ENCODE measurements at regions not wholly inside any gene's neighbourhood (a gene's known extent, or its start where the extent isn't known, plus 50 kb on each side); places are given as distances from the start of the nearest gene placed in this dataset.
"Not testable (repeated sequence)": the region's sequence is repeated elsewhere in the genome, so short reads cannot be mapped to it uniquely, and the experiment has no call there.

DNA sequence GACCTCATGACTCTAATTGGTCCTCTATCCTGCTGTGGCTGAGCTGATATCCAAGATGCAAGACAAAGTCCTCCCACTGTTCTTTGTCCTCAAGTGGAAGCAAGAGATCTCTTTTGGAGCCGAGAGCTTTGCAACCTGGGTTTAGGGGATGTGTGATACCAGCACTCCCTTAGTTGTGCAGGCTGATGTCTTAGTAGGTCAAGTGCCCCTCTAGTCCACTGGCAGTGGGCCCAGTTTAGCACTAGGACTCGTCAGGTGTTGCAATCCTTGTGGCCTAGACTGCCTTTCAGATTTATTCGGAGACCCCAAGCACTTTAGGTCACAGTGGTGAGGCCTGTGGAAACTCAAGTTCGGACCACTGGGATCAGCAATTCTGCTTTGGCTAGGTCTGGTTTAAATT lies 64.0 kb downstream of the GPRASP3 start:
- no peak for DNase-seq

DNA sequence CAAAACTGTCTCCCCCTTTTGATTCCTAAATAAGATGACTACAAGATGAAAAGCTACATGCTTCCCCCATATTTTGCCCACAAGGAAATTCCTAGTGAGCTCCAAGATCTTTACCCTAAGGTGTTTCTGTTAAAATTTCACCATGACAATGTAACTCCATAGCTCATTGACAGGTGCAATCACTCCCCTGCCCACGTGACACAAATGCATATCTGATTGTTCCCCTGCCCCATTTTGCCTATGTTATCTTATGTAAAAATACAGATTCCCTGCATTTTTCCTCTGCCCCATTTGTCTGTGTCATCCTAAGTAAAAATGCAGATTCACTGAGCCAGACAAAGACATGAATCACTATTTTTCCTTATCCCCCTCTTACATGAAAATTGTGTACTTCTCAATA lies 66.7 kb downstream of the GPRASP3 start:
- DNase-seq: no peak

DNA sequence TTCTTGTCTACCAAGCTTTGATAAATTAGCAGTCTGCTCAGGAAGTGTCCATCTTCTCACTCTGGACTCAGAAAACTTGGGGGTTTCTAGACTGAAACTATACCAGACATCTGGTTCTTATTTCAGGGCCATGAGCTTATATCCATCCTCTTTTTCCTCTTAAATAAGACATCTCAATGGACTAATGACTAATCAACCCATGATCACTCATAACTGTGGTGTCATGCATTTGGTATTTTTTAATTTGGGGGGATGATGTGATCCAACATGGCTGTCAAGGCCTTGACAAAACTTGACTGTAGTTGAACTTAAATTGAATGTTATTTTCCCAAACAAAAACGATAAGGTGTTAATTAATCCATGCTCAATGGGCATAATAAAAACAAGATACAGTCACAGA lies 87.8 kb downstream of the GPRASP3 start:
- no peak for DNase-seq

DNA sequence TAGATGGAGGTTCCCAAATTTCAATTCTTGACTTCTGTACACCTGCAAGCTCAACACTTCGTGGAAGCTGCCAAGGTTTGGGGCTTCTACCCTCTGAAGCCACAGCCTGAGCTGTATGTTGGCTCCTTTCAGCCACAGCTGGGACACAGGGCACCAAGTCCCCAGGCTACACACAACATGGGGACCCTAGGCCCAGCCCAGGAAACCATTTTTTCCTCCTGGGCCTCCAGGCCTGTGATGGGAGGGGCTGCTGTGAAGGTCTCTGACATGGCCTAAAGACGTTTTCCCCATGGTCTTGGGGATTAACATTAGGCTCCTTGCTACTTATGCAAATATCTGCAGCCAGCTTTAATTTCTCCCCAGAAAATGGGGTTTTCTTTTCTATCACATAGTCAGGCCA lies 97.7 kb downstream of the GPRASP3 start:
- not testable (repeated sequence) for DNase-seq

DNA sequence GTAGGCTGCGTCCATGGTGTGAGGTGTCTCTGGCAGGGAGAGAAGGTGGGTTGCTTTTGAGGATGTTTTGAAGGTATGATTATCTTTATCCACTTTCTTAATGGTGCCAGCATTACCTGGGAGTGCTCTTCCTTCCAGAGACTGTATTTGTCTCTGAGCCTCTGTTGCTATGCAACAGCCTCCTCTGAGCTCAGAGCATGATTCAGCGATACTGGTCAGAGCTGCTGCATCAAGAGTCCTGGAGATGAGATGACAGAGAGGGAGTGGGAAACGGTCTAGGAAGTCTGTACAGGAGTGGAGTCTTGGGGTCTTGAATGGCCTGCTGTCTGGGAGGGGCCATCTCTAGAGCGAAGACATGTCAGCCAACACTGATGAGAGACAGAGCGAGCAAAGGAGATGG lies 104.4 kb upstream of the RAB40AL start:
- no peak for DNase-seq

DNA sequence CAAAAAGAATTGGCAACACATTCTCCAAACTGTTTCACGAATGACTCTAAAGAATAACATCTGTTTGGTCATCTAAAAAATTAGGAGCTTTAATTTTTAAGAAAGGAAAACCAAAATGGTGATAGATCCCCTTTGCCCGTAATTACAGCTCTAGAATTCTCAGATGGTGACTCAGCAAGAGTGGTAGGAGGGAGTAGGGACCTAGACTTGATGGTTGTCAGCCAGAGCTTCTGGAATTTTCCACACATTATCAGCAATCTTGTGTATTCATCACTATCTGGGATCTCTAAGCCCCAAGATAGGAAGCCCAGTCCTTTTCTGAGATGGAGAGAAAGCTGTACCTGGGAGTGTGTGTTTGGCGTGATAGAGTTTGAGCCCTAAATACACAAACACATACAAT lies 103.9 kb upstream of the RAB40AL start:
- no peak for DNase-seq

DNA sequence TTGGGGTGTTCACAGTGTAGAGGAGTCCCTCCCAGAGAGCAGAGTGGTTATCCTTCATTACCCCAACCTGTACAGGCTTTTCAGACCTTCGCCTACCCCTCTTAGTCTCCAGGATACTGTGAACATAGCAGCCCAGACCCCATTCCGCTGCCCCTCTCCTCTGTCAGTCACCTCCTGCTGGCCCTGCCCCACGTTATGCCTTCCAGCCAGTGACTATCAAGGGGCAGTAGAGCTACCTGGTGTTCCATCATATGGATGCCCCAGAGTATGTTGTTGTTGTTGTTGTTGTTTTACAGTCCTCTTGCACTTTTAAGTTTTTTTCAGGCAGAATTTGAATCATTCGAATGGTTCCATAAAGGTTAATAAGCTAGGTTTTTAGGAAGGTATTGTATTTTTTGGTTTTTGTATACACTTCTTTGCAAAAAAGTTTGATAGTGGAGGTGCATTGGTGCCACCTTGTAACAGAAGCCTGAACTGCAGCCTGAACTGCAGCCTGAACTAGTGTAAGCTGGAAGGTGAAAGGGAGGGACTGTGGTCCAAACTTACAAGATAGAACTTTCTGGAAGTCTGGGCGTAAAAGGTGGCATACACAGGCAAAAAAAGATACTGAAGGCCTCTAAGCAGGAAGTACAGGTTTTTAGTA lies 101.4 kb upstream of the RAB40AL start:
- DNase-seq: peak in 1 of 2 donors; percentile 5

DNA sequence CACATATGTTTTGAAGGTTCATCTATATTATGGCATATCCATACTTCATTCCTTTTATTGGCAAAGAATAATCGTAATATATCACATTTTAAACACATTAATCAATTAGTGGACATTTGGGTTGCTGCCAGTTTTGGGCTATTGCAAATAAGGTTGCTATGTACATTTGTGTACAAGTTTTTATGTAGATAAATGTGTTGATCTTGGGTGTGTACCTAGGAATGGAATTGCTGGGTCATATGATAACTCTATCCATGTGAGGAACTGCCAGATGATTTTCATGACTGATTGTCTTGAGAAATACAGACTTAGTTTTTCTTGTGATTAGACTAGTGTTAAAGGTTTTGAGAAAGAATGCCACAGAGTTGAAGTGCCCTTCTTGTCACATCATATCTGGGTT lies 99.2 kb upstream of the RAB40AL start:
- no peak for DNase-seq

DNA sequence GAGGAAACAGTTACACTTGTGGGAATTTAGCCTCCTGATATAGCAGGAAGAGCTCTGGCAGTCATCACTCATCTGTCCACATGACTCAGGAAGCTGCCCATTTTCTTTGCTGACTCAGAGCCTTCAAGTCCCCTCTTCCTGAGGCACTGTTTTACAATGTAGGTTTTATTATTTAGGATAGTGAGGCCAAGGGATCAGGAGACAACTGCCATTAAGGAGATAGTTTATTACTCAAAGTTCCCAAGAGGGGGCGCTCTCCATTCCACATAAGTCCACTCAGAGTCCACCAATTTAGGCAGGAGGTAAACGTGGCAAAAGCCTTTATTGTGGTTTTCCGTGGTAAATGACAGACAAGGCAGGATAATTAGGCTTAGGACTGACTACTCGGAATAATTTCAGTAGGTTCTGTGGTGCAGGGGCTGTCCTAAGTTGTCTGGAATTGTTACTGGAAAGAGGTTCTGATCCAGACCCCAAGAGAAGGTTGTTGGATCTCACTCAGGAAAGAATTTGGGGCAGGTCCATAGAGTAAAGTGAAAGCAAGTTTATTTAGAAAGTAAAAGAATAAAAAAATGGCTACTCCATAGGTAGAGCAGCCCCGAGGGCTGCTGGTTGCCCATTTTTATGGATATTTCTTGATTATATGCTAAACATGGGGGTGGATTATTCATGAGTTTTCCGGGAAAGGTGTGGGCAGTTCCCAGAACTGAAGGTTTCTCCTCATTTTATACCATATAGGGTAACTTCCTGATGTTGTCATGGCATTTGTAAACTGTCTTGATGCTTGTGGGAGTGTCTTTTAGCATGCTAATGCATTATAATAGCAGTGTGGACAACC lies 96.0 kb upstream of the RAB40AL start:
- no peak for DNase-seq

DNA sequence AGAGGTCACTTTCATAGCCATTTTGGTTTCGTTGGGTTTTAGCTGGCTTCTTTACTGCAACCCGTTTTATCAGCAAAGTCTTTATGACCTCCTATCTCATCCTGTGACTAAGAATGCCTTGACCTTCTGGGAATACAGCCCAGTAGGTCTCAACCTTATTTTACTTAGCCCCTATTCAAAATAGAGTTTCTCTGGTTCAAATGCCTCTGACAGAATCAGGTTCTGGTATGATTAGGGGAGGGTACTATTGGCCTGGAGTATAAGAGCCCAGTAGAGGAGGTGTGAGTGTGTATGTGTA lies 95.4 kb upstream of the RAB40AL start:
- DNase-seq: no peak

DNA sequence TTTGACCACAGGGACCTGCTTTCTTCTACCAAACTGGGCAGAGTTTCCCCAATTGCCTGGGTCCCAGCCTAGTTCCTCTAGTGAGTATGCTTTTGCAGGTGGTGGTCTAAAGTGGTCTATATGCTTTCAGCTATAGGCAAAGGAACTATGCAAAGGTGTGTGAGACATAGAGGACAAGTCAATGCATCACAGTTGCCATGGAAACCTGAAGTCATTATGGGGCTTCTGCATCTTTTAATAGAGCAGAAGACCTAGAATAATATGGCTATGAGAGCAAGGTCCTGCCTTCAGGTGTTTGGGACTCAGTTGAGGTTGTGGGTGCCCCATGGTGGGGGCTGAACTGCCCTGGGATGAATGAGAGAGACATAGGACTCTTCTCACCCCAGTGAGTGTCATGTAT lies 92.1 kb upstream of the RAB40AL start:
- DNase-seq: no peak

DNA sequence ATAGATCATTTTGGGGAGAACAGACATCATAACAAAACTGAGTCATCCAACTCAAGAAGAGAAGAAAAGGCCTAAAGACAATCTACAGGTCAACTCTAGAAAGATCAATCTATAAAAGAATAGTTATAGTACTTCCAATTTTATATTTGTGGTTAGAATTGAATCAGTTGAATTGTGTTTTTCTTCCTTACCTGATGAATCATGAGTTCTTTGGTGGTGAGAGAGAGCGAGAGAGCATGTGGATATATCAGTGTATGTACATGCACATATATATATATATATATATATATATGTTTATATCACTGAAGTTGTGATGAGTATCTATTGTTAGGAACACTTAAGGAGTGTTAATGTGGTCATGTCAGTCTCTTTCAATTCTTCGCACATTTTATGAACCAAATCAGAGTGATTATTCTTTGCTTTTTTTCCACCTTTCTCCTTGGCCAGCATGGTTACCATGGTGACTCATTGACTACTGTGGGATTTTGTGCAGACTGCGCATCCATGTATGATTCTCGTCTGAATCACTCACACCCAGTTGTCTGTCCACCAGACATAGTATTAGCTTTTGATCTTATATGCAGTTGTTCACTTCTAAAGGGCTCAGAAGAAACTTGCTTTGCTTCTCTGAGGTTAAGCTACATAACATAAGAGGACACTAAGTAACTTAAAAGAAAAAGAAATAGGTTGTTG lies 90.4 kb upstream of the RAB40AL start:
- no peak for DNase-seq

DNA sequence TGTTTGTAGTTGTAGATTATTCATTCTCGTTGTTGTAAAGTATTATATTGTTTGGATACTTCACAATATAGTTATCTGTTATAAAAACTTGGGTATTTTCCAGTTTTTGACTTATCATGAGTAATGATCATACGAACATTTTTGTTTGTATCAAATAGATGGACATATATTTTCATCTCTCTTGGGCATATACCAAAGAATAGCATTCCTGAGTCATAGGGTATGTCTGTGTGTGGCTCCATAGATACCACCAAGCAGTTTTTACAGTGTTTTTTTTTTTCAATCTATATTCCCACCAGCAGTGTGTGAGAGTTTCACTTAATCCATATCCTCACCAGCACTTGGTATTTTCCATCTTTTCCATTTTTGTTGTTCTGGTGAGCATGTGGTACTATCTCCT lies 89.7 kb upstream of the RAB40AL start:
- no peak for DNase-seq

DNA sequence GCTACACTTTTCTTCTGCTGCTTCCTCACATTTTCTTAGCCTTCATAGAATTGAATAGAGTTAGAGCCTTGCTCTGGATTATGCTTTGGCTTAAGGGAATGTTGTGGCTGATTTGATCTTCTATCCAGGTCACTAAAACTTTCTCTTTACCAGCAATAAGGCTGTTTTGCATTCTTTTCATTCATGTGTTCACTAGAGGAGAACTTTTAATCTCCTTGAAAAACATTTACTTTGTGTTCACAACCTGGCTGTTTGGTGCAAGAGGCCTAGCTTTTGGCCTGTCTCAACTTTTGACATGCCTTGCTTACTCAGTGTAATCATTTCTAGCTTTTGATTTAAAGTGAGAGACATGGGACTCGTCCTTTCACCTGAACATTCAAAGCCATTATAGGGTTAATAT lies 87.7 kb upstream of the RAB40AL start:
- DNase-seq: no peak

DNA sequence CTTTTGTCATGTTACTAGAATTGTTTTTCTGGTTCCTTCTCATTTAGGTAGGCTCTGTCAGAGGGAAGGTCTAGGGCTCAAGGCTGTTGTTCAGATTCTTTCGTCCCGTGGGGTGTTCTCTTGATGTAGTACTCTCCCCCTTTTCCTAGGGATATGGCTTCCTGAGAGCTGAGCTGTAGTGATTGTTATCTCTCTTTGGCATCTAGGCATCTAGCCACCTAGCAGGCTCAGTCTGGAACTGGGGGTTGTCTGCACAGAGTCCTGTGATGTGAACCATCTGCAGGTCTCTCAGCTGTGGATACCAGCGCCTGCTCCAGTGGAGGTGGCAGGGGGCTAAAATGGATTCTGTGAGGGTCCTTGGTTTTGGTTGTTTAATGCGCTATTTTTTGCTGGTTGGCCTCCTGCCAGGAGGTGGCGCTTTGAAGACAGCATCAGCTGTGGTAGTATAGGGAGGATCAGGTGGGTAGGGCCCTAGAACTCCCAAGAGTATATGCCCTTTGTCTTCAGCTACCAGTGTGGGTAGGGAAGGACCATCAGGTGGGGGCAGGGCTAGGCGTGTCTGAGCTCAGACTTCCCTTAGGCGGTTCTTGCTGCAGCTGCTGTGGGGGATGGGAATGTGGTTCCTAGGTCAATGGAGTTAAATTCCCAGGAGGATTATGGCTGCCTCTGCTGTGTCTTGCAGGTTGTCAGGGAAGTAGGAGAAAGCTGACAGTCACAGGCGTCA lies 78.1 kb upstream of the RAB40AL start:
- not testable (repeated sequence) for DNase-seq

DNA sequence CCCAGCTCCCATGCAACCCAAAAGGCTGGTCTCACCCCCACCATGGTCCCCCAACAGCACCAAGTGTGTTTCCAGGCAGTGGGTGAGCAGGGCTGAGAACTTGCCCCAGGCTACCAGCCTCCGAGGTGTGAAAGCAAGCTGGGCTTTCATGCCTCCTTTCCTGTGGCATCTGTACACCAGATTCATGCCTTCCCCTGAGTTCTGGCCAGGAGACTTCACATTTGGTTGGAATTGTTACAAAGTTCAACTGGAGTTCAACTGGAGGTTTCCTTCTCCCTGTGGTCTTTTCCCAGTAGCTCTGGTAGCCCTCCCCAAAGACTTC lies 77.6 kb upstream of the RAB40AL start:
- DNase-seq: no peak

DNA sequence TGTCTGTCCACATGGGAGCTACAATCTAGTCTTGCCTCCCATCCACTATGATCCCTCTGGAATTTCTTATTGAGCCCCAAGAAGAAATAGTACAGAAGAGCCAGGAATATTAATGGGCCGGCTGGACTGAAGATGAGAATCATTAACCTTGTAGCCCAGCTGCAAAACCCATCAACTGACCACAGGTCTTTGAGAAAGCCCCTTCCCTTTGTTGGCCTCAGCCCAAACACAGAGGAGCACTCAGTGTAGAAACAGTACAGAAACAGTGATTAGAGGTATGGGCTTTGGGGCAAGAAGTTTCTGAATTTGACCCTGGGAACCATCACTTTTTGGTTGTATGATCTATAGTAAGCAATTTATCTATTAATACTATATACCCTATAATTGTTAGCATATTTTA lies 76.8 kb upstream of the RAB40AL start:
- no peak for DNase-seq

DNA sequence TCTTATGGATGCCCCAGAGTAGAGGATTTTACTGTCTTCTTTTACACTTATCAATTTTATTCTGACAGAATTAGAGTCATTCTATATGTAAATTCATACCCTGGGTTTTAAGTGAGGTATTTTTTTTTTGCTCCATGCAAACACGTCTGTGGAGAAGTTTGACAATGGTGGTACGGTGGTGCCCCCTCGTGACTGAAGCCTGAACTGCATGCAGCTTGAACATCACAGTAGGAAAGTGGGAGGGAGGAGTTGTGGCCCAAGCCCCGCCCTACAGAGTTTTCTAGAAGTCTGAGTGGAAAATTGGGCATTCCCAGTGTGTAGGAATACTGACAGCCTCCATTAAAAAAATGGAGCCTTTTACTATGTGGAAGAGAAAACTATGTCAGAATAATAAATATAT lies 73.3 kb upstream of the RAB40AL start:
- peak; percentile 42 to 71 for DNase-seq

DNA sequence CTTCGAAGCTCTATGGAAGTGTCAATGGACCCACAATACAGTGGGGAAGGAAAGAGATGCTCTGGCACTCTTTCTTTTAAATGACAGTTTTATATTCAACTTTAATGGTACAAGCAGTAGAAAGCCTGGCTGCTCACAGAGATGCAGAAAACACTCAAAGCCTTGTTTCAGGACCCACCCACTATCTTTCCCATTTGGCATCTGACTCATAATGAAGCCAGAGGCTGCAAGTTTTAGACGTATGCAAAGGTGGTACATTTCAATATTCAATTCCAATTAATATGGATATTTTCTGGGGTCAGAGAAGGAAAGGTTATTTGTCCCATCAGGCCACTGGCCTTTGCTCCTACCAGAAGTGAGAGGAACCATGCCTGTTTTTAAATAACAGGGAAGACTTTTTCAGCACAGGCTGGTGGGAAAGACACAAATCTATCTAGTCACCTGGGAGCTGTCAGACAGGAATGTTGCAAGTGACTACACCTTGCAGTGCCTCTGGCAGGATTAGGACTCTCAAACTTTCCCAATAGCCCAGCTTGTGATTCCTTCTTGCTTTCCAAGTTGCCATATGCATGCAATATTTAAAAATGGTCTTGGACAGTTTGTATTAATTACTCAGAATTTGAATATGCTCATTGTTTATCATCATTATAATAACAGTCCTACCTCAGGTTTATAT lies 70.0 kb upstream of the RAB40AL start:
- DNase-seq: no peak

DNA sequence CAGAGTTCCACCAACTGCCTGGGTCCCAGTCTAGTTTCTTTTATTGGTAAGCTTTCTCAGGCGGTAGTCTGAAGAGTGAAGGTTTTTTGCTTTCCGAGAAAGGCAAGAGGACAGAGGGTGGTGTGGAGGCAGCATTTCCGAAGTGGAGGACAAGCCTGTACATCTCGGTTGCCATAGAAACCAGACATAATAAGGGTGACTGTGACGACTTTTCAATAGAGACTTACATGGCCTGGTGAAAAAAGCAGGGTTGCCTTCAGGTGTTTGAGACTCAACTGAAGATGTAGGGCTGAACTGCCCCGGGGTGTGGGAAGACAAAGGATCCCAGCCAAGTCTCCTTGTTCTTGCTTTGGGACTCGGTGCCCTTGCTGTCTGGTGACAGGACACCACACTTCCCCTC lies 53.6 kb upstream of the RAB40AL start:
- no peak for DNase-seq
